NCI-H1105 (cell line): ENCODE measurements at regions not wholly inside any gene's neighbourhood (a gene's known extent, or its start where the extent isn't known, plus 50 kb on each side); places are given as distances from the start of the nearest gene placed in this dataset.

Experiments used
- DNase-seq: peaks from one replicate; lab custom pipeline; 2025; lab: John Stamatoyannopoulos, UW

GRCh38 chr18:37653618-37654017 lies 88.0 kb upstream of the CELF4 start:
- no peak for DNase-seq

- DNase-seq: no peak
Observed at GRCh38 chr18:37649930-37650329, 84.3 kb upstream of the CELF4 start.

- DNase-seq: no peak
Observed at GRCh38 chr18:37649416-37649815, 83.8 kb upstream of the CELF4 start.

- DNase-seq: no peak
Observed at GRCh38 chr18:37641573-37641972, 76.0 kb upstream of the CELF4 start.

- no peak for DNase-seq
Observed at GRCh38 chr18:37640504-37640903, 74.9 kb upstream of the CELF4 start.

GRCh38 chr18:37639846-37640245 lies 74.2 kb upstream of the CELF4 start:
- DNase-seq: no peak

GRCh38 chr18:37637478-37637850 lies 71.9 kb upstream of the CELF4 start:
- DNase-seq: no peak

GRCh38 chr18:37636831-37637477 lies 71.4 kb upstream of the CELF4 start:
- no peak for DNase-seq

- DNase-seq: no peak
Observed at GRCh38 chr18:37634516-37634915, 68.9 kb upstream of the CELF4 start.

GRCh38 chr18:37631422-37631821 lies 65.8 kb upstream of the CELF4 start:
- no peak for DNase-seq

GRCh38 chr18:37630334-37630733 lies 64.7 kb upstream of the CELF4 start:
- no peak for DNase-seq

GRCh38 chr18:37628470-37629220 lies 63.0 kb upstream of the CELF4 start:
- no peak for DNase-seq

- no peak for DNase-seq
Observed at GRCh38 chr18:37624318-37624717, 58.7 kb upstream of the CELF4 start.

GRCh38 chr18:37619964-37620363 lies 54.4 kb upstream of the CELF4 start:
- DNase-seq: no peak

- no peak for DNase-seq
Observed at GRCh38 chr18:37617623-37618022, 52.0 kb upstream of the CELF4 start.
